ENCODE measurements at regions not wholly inside any gene's neighbourhood (a gene's known extent, or its start where the extent isn't known, plus 50 kb on each side); places are given as distances from the start of the nearest gene placed in this dataset.

DNA sequence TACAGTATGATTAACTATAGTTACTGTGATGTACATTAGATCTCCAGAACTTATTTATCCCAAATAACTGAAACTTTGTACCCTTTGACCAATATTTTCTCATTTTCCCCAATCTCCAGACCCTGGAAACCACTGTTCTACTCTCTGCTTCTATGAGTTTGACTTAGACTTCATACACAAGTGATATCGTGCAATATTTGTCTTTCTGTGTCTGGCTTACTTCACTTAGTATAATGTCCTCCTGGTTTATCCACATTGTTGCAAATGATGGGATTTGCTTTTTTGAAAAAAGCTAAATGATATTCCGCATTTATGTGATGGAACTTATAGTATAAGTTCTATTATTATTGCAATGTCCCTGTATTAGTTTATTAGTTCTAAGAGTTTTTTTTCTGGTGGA, 81.8 kb upstream of the SOD3 start:
- Histone ChIP-seq H3K9me3 (replicated peaks in 1 of 3) (peaks cover 0 to 7% (median 0%) of the 10 kb centered on the region in 3 donors), H3K4me1 (replicated peaks in 1 of 2) (no peaks in the 10 kb centered on the region), H3K4me3 (no peak overlapping the region), H3K27me3 (no peaks in the 10 kb centered on the region), H3K27ac (no peak overlapping the region), H3K36me3 (replicated peaks in 1 of 2) (no peaks in the 10 kb centered on the region)
- DNase-seq = no peak
- intact Hi-C loops (cut with DNase I) = no loop called here
- WGBS, 4 donors = 43 to 82% (median 44%) methylated on average over 2 of the region's 2 CpGs
- TF ChIP-seq, protein P1, sequence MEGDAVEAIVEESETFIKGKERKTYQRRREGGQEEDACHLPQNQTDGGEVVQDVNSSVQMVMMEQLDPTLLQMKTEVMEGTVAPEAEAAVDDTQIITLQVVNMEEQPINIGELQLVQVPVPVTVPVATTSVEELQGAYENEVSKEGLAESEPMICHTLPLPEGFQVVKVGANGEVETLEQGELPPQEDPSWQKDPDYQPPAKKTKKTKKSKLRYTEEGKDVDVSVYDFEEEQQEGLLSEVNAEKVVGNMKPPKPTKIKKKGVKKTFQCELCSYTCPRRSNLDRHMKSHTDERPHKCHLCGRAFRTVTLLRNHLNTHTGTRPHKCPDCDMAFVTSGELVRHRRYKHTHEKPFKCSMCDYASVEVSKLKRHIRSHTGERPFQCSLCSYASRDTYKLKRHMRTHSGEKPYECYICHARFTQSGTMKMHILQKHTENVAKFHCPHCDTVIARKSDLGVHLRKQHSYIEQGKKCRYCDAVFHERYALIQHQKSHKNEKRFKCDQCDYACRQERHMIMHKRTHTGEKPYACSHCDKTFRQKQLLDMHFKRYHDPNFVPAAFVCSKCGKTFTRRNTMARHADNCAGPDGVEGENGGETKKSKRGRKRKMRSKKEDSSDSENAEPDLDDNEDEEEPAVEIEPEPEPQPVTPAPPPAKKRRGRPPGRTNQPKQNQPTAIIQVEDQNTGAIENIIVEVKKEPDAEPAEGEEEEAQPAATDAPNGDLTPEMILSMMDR (IDR thresholded peaks at IDR 0.05) = no peak
- TF ChIP-seq POLR2A (IDR thresholded peaks at IDR 0.05) = no peak

DNA sequence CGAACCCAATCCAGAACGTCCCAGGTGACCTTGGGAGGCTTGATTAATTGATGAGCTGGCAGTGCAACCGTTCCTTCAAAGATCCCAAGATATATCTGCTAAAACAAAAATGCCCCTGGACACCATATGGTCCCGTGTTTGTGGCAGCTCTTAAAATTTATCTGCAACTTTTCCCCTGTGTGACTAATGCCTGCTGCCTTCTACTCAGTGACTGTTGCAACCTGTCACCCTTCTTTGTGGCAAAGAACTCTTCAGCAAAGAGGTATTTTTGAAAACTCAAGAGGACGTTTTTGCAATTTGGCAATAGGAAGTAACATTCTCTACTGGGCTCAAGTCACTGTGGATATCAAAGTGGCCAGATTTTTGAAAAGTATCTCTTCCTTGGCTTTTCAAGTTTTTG, 75.8 kb upstream of the SOD3 start:
- H3K4me3 ChIP-seq = no peak overlapping the region
- DNase-seq = no peak
- 22 to 39% (median 30%) methylated on average over 5 of the region's 5 CpGs for WGBS, 4 donors
- no peak for TF ChIP-seq POLR2A (IDR thresholded peaks at IDR 0.05)
- TF ChIP-seq, protein P1 (IDR thresholded peaks at IDR 0.05) = no peak
- H3K27ac ChIP-seq = no peak overlapping the region
- no peaks in the 10 kb centered on the region for H3K36me3 ChIP-seq (replicated peaks in 1 of 2)
- no peaks in the 10 kb centered on the region for H3K27me3 ChIP-seq
- intact Hi-C loops (cut with DNase I) = no loop called here
- no peaks in the 10 kb centered on the region for H3K4me1 ChIP-seq (replicated peaks in 1 of 2)
- H3K9me3 ChIP-seq (replicated peaks in 1 of 3) = peaks cover 0 to 7% (median 0%) of the 10 kb centered on the region in 3 donors

DNA sequence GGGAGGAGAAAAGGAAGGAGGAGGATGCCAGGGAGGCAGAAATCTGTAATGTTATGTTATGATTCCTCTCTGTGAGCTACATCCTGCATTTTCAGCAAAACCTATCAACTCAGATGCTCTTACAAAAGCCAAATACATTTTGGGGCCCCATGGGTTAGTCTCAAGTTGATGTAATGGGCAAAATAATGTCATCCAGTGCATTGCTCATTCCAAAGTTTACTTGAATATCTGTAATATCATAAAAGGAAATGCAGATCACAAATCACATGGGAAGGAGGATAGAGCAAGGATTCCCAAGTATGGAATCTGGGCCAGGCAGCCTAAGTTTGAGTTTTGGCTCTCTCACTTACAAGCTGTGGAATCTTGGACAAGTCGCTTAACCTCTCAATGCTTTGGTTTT, 74.9 kb upstream of the SOD3 start:
- intact Hi-C loops (cut with DNase I) = no loop called here
- Histone ChIP-seq H3K9me3 (replicated peaks in 1 of 3) (peaks cover 0 to 5% (median 0%) of the 10 kb centered on the region in 3 donors), H3K36me3 (replicated peaks in 1 of 2) (no peaks in the 10 kb centered on the region), H3K27ac (no peak overlapping the region), H3K27me3 (no peaks in the 10 kb centered on the region), H3K4me3 (no peak overlapping the region), H3K4me1 (replicated peaks in 1 of 2) (no peaks in the 10 kb centered on the region)
- TF ChIP-seq, protein P1 (IDR thresholded peaks at IDR 0.05) = no peak
- TF ChIP-seq POLR2A (IDR thresholded peaks at IDR 0.05) = no peak
- 40 to 76% (median 72%) methylated on average over 1 of the region's 1 CpG for WGBS, 4 donors
- DNase-seq = no peak

DNA sequence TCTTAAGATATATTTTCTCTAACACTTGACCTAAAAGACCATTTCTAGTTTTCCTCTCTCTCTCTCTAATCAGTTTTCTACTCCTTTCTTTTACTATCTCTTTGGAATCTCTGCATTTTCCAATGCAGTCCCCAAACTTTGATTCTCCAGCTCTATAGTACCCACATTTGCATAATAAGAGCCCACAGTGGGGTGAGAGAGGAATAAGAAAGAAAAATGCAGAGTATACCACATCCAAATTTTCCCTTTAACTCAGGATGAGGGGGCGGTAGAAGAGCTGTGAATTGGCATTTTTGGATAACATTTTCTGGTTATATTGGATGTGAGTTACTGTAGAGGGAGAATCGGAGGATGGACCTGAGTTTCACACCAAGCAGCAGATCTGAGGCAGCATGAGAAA, 74.4 kb upstream of the SOD3 start:
- TF ChIP-seq, protein P1 (IDR thresholded peaks at IDR 0.05) = no peak
- TF ChIP-seq POLR2A (IDR thresholded peaks at IDR 0.05) = no peak
- Histone ChIP-seq H3K27me3 (no peaks in the 10 kb centered on the region), H3K36me3 (replicated peaks in 1 of 2) (no peaks in the 10 kb centered on the region), H3K4me1 (replicated peaks in 1 of 2) (no peaks in the 10 kb centered on the region), H3K27ac (no peak overlapping the region), H3K9me3 (replicated peaks in 1 of 3) (no peaks in the 10 kb centered on the region), H3K4me3 (no peak overlapping the region)
- intact Hi-C loops (cut with DNase I) = no loop called here
- WGBS, 4 donors = 60 to 79% (median 68%) methylated on average over 2 of the region's 2 CpGs
- DNase-seq = no peak
